HG02623 (cell line): ENCODE measurements at regions not wholly inside any gene's neighbourhood (a gene's known extent, or its start where the extent isn't known, plus 50 kb on each side); places are given as distances from the start of the nearest gene placed in this dataset.
"Not testable (repeated sequence)": the region's sequence is repeated elsewhere in the genome, so short reads cannot be mapped to it uniquely, and the experiment has no call there.

Source experiments
- ATAC-seq: cut with Tn5 transposase; IDR thresholded peaks from one replicate; pipeline ENCODE4 v1.9.1; 2021; ENCODE audit warnings: moderate library complexity; ENCODE audit not compliant: unreplicated experiment

- ATAC-seq: no peak
These were observed 561.7 kb upstream of the SGO1 start for GRCh38 chr3:20747741-20748140.

- no peak for ATAC-seq
These were observed 557.7 kb upstream of the SGO1 start for GRCh38 chr3:20743553-20744321.

GRCh38 chr3:20742903-20743552, 557.0 kb upstream of the SGO1 start:
- ATAC-seq: no peak

- no peak for ATAC-seq
These were observed 555.4 kb upstream of the SGO1 start for GRCh38 chr3:20741381-20741780.

GRCh38 chr3:20739814-20740213, 553.8 kb upstream of the SGO1 start:
- ATAC-seq: no peak

GRCh38 chr3:20736287-20736852, 550.4 kb upstream of the SGO1 start:
- ATAC-seq: no peak

GRCh38 chr3:20729185-20729584, 543.2 kb upstream of the SGO1 start:
- ATAC-seq: no peak

GRCh38 chr3:20726786-20727185, 540.8 kb upstream of the SGO1 start:
- no peak for ATAC-seq

GRCh38 chr3:20724241-20724640, 538.2 kb upstream of the SGO1 start:
- no peak for ATAC-seq

- not testable (repeated sequence) for ATAC-seq
These were observed 530.4 kb upstream of the SGO1 start for GRCh38 chr3:20716425-20716824.

GRCh38 chr3:20701641-20702040, 515.6 kb upstream of the SGO1 start:
- no peak for ATAC-seq

GRCh38 chr3:20700714-20701113, 514.7 kb upstream of the SGO1 start:
- no peak for ATAC-seq

GRCh38 chr3:20698896-20699295, 512.9 kb upstream of the SGO1 start:
- no peak for ATAC-seq

GRCh38 chr3:20696388-20697150, 510.6 kb upstream of the SGO1 start:
- ATAC-seq: no peak

- ATAC-seq: no peak
These were observed 506.7 kb upstream of the SGO1 start for GRCh38 chr3:20692675-20693074.

- ATAC-seq: no peak
These were observed 497.9 kb upstream of the SGO1 start for GRCh38 chr3:20683910-20684309.

- no peak for ATAC-seq
These were observed 496.6 kb upstream of the SGO1 start for GRCh38 chr3:20682573-20682972.

GRCh38 chr3:20680990-20681628, 495.1 kb upstream of the SGO1 start:
- no peak for ATAC-seq

GRCh38 chr3:20673866-20674265, 487.9 kb upstream of the SGO1 start:
- ATAC-seq: no peak

GRCh38 chr3:20669675-20670074, 483.7 kb upstream of the SGO1 start:
- no peak for ATAC-seq

GRCh38 chr3:20669184-20669583, 483.2 kb upstream of the SGO1 start:
- no peak for ATAC-seq
